H9 (cell line): ENCODE measurements at regions not wholly inside any gene's neighbourhood (a gene's known extent, or its start where the extent isn't known, plus 50 kb on each side); places are given as distances from the start of the nearest gene placed in this dataset.

Experiments used
- DNase-seq: peaks from one replicate; pipeline ENCODE4 v3.0.0-alpha.2; 2017
- H2AFZ ChIP-seq: one replicate; pipeline ENCODE4 v1.6.1; 2013; ENCODE audit warnings: mild to moderate bottlenecking, low read length, control low read depth, moderate library complexity
- H2AK5ac ChIP-seq: 2 replicates; pipeline ENCODE4 v1.6.1; 2013; ENCODE audit warnings: low read length, control low read depth, mixed read lengths; ENCODE audit not compliant: insufficient read length
- H2BK120ac ChIP-seq: one replicate; pipeline ENCODE4 v1.6.1; 2013; ENCODE audit warnings: low read depth, mild to moderate bottlenecking, low read length, control low read depth, inconsistent platforms; ENCODE audit not compliant: poor library complexity, severe bottlenecking
- H2BK12ac ChIP-seq: 2 replicates; pipeline ENCODE4 v1.6.1; 2013; ENCODE audit warnings: low read length, control low read depth, mixed read lengths, low read depth; ENCODE audit not compliant: insufficient read length
- H2BK15ac ChIP-seq: 2 replicates; pipeline ENCODE4 v1.6.1; 2013; ENCODE audit warnings: low read depth, low read length, control low read depth
- H2BK20ac ChIP-seq: one replicate; pipeline ENCODE4 v1.6.1; 2013; ENCODE audit warnings: low read depth, mild to moderate bottlenecking, low read length, control low read depth, inconsistent platforms; ENCODE audit not compliant: poor library complexity, severe bottlenecking
- H2BK5ac ChIP-seq: 2 replicates; pipeline ENCODE4 v1.6.1; 2013; ENCODE audit warnings: low read length, control low read depth, mixed read lengths; ENCODE audit not compliant: insufficient read length
- H3K14ac ChIP-seq: 2 replicates; pipeline ENCODE4 v1.6.1; 2013; ENCODE audit warnings: low read length, control low read depth; ENCODE audit not compliant: insufficient read depth
- H3K18ac ChIP-seq: 2 replicates; pipeline ENCODE4 v1.6.1; 2013; ENCODE audit warnings: low read depth, mild to moderate bottlenecking, mixed read lengths, low read length, control low read depth; ENCODE audit not compliant: insufficient read length
- H3K23ac ChIP-seq: 2 replicates; pipeline ENCODE4 v1.6.1; 2013; ENCODE audit warnings: low read length, control low read depth, mixed read lengths, low read depth; ENCODE audit not compliant: insufficient read length
- H3K23me2 ChIP-seq: 2 replicates; pipeline ENCODE4 v1.6.1; 2013; ENCODE audit warnings: low read depth, mild to moderate bottlenecking, mixed read lengths, low read length, control low read depth; ENCODE audit not compliant: insufficient read length, poor library complexity, severe bottlenecking
- H3K27ac ChIP-seq: 2 replicates; pipeline ENCODE4 v1.5.1; 2013; ENCODE audit warnings: low read length, control low read depth, mixed read lengths, low read depth; ENCODE audit not compliant: insufficient read length
- H3K27me3 ChIP-seq: 2 replicates; pipeline ENCODE4 v1.6.1; 2013; ENCODE audit warnings: low read length, control low read depth, inconsistent platforms; ENCODE audit not compliant: insufficient read depth
- H3K4ac ChIP-seq: 2 replicates; pipeline ENCODE4 v1.6.1; 2013; ENCODE audit warnings: low read depth, mild to moderate bottlenecking, control low read depth, inconsistent platforms, low read length, moderate library complexity
- H3K4me1 ChIP-seq: 2 replicates; pipeline ENCODE4 v1.6.1; 2013; ENCODE audit warnings: low read length, control low read depth, inconsistent platforms; ENCODE audit not compliant: insufficient read depth
- H3K4me2 ChIP-seq: 2 replicates; pipeline ENCODE4 v1.6.1; 2013; ENCODE audit warnings: low read length, control low read depth, mixed read lengths; ENCODE audit not compliant: insufficient read length, insufficient read depth
- H3K56ac ChIP-seq: 2 replicates; pipeline ENCODE4 v1.6.1; 2013; ENCODE audit warnings: low read depth, mild to moderate bottlenecking, mixed read lengths, low read length, control low read depth; ENCODE audit not compliant: insufficient read length
- H3K79me1 ChIP-seq: 2 replicates; pipeline ENCODE4 v1.6.1; 2013; ENCODE audit warnings: low read depth, mild to moderate bottlenecking, moderate library complexity, low read length, control low read depth, inconsistent platforms; ENCODE audit not compliant: insufficient read depth, poor library complexity, severe bottlenecking
- H3K79me2 ChIP-seq: 2 replicates; pipeline ENCODE4 v1.6.1; 2013; ENCODE audit warnings: low read length, control low read depth, inconsistent platforms; ENCODE audit not compliant: insufficient read depth
- H3K9ac ChIP-seq: 2 replicates; pipeline ENCODE4 v1.6.1; 2013; ENCODE audit warnings: low read length, control low read depth, mixed read lengths; ENCODE audit not compliant: insufficient read length; ENCODE audit errors: extremely low read depth
- H3K9me3 ChIP-seq: one replicate; pipeline ENCODE4 v1.6.1; 2013; ENCODE audit warnings: low read depth, low read length, inconsistent platforms; ENCODE audit not compliant: control insufficient read depth
- H3T11ph ChIP-seq: one replicate; pipeline ENCODE4 v1.6.1; 2013; ENCODE audit warnings: mild to moderate bottlenecking, low read length, control low read depth, inconsistent platforms
- H4K20me1 ChIP-seq: one replicate; pipeline ENCODE4 v1.6.1; 2013; ENCODE audit not compliant: control insufficient read depth, insufficient read length, insufficient read depth
- H4K5ac ChIP-seq: 2 replicates; pipeline ENCODE4 v1.6.1; 2013; ENCODE audit warnings: low read depth, mild to moderate bottlenecking, mixed read lengths, low read length, control low read depth; ENCODE audit not compliant: insufficient read length
- H4K8ac ChIP-seq: replicated peaks from 2 replicates; pipeline ENCODE4 v1.6.1; 2013; ENCODE audit warnings: low read length, control low read depth, mixed read lengths, low read depth; ENCODE audit not compliant: insufficient read length
- H4K91ac ChIP-seq: 2 replicates; pipeline ENCODE4 v1.6.1; 2013; ENCODE audit warnings: low read depth, mild to moderate bottlenecking, moderate library complexity, mixed read lengths, low read length, control low read depth; ENCODE audit not compliant: insufficient read length
- H3K27ac Mint-ChIP-seq, 3 experiments: 2 replicates in 2 of 3; 3 replicates in 1 of 3; pipeline ENCODE4 v1.8.0; 2020 to 2021; ENCODE audit warnings: mixed read lengths in 3 of 3, mild to moderate bottlenecking in 1 of 3, moderate library complexity in 1 of 3
- H3K27me3 Mint-ChIP-seq: 2 replicates; pipeline ENCODE4 v1.8.0; 2021; ENCODE audit warnings: low read depth, mild to moderate bottlenecking, moderate library complexity, mixed read lengths
- H3K36me3 Mint-ChIP-seq, 3 experiments: 2 replicates in 2 of 3; 3 replicates in 1 of 3; pipeline ENCODE4 v1.8.0; 2020 to 2021; ENCODE audit warnings: low read depth in 3 of 3, mixed read lengths in 3 of 3; ENCODE audit not compliant: insufficient read depth in 1 of 3
- H3K4me1 Mint-ChIP-seq, 2 experiments: 2 replicates each; pipeline ENCODE4 v1.8.0; 2020; ENCODE audit warnings: mixed read lengths in 2 of 2
- H3K4me3 Mint-ChIP-seq, 2 experiments: 2 replicates in 1 of 2; 3 replicates in 1 of 2; pipeline ENCODE4 v1.8.0; 2020 to 2021; ENCODE audit warnings: mild to moderate bottlenecking in 2 of 2, mixed read lengths in 2 of 2, moderate library complexity in 1 of 2
- H3K9me3 Mint-ChIP-seq, 2 experiments: 2 replicates in 1 of 2; 3 replicates in 1 of 2; pipeline ENCODE4 v1.8.0; 2020; ENCODE audit warnings: mild to moderate bottlenecking in 2 of 2, mixed read lengths in 2 of 2, moderate library complexity in 1 of 2
- TF ChIP-seq, protein P1 (sequence below): fragments of 200-600 bp; sonication (generic); conservative IDR thresholded peaks from 3 replicates; pipeline ENCODE4 v1.8.0; 2021; ENCODE audit warnings: antibody characterized with exemption, mild to moderate bottlenecking

DNA sequence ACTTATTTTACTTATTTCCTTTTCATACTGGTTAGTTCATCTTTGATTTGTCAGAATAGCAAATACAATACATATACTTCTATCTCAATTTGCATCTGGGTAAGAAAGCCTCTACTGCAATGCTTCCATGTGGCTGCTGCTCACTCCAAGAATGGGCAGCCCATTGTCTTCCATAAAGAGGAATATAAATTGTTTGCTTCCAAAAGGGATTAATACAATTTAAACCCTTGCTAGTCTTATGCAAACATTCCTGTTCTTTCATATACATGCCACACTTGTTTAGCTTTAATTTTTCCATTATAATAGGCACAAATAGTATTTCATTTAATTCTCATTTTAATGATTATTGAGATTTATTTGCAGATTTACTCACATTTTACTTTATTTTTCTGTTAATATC is 555.4 kb upstream of the POM121L12 start:
- peak overlapping the region in 2 of 3 experiments; percentile 55 to 61; a peak in 4 of 7 replicates for H3K27ac Mint-ChIP-seq
- Histone ChIP-seq H3K4me1 (peaks cover 2% of the 10 kb centered on the region; the same call in 1 of the 2 replicates), H3K79me1 (no peaks in the 10 kb centered on the region), H3K23me2 (no peaks in the 10 kb centered on the region), H3K14ac (no peak overlapping the region), H3K27ac (no peak overlapping the region), H3K23ac (no peak overlapping the region), H3T11ph (no peak overlapping the region), H2BK20ac (no peak overlapping the region), H2BK120ac (no peak overlapping the region), H3K27me3 (no peaks in the 10 kb centered on the region), H2AK5ac (no peak overlapping the region), H3K18ac (no peak overlapping the region), H3K4ac (no peak overlapping the region), H2BK5ac (no peak overlapping the region), H3K9me3 (no peaks in the 10 kb centered on the region), H3K9ac (no peak overlapping the region), H3K56ac (no peak overlapping the region), H4K91ac (no peak overlapping the region), H3K79me2 (no peaks in the 10 kb centered on the region), H2BK12ac (no peak overlapping the region), H4K8ac (no peak overlapping the region), H2BK15ac (no peak overlapping the region), H4K5ac (no peak overlapping the region), H2AFZ (no peak overlapping the region), H4K20me1 (no peaks in the 10 kb centered on the region), H3K4me2 (no peak overlapping the region)
- no peak for DNase-seq
- H3K4me3 Mint-ChIP-seq: no peak overlapping the region; a peak in 1 of 5 replicates
- H3K4me1 Mint-ChIP-seq: peaks cover 36 to 45% of the 10 kb centered on the region in 2 experiments
- H3K36me3 Mint-ChIP-seq: peaks cover 3 to 7% (median 3%) of the 10 kb centered on the region in 3 experiments; a peak in 4 of 7 replicates
- peaks cover 0 to 2% of the 10 kb centered on the region in 2 experiments; a peak in 1 of 5 replicates for H3K9me3 Mint-ChIP-seq
- no peaks in the 10 kb centered on the region for H3K27me3 Mint-ChIP-seq
- TF ChIP-seq, protein P1, sequence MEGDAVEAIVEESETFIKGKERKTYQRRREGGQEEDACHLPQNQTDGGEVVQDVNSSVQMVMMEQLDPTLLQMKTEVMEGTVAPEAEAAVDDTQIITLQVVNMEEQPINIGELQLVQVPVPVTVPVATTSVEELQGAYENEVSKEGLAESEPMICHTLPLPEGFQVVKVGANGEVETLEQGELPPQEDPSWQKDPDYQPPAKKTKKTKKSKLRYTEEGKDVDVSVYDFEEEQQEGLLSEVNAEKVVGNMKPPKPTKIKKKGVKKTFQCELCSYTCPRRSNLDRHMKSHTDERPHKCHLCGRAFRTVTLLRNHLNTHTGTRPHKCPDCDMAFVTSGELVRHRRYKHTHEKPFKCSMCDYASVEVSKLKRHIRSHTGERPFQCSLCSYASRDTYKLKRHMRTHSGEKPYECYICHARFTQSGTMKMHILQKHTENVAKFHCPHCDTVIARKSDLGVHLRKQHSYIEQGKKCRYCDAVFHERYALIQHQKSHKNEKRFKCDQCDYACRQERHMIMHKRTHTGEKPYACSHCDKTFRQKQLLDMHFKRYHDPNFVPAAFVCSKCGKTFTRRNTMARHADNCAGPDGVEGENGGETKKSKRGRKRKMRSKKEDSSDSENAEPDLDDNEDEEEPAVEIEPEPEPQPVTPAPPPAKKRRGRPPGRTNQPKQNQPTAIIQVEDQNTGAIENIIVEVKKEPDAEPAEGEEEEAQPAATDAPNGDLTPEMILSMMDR: no peak
